ENCODE measurements at regions not wholly inside any gene's neighbourhood (a gene's known extent, or its start where the extent isn't known, plus 50 kb on each side); places are given as distances from the start of the nearest gene placed in this dataset.
"Not testable (repeated sequence)": the region's sequence is repeated elsewhere in the genome, so short reads cannot be mapped to it uniquely, and the experiment has no call there.

GRCh38 chr6:140285998-140286690 is 911.7 kb upstream of the CITED2 start:
- Mint-ChIP-seq H3K4me3 (no peak overlapping the region), H3K9me3 (peaks cover 6% of the 10 kb centered on the region), H3K27me3 (no peaks in the 10 kb centered on the region), H3K36me3 (ENCODE audit: low read depth) (no peaks in the 10 kb centered on the region), H3K4me1 (ENCODE audit: low read depth) (peaks cover 10% of the 10 kb centered on the region), H3K27ac (no peak overlapping the region)
- intact Hi-C loops (cut with micrococcal nuclease), result no loop called here

GRCh38 chr6:140285471-140285870 is 911.0 kb upstream of the CITED2 start:
- intact Hi-C loops (cut with micrococcal nuclease), result no loop called here
- H3K4me1 Mint-ChIP-seq (ENCODE audit: low read depth), result peaks cover 10% of the 10 kb centered on the region
- H3K9me3 Mint-ChIP-seq, result no peaks in the 10 kb centered on the region

GRCh38 chr6:140284871-140285270 is 910.4 kb upstream of the CITED2 start:
- Mint-ChIP-seq H3K4me1 (ENCODE audit: low read depth) (peaks cover 8% of the 10 kb centered on the region), H3K9me3 (no peaks in the 10 kb centered on the region), H3K4me3 (no peak overlapping the region), H3K27ac (no peak overlapping the region), H3K27me3 (no peaks in the 10 kb centered on the region), H3K36me3 (ENCODE audit: low read depth) (no peaks in the 10 kb centered on the region)
- intact Hi-C loops (cut with micrococcal nuclease), result no loop called here

More at GRCh38 chr6:140285471-140285870, 911.0 kb upstream of the CITED2 start:
- Mint-ChIP-seq H3K4me3 (no peak overlapping the region), H3K27me3 (no peaks in the 10 kb centered on the region), H3K27ac (no peak overlapping the region), H3K36me3 (ENCODE audit: low read depth) (no peaks in the 10 kb centered on the region)

DNA sequence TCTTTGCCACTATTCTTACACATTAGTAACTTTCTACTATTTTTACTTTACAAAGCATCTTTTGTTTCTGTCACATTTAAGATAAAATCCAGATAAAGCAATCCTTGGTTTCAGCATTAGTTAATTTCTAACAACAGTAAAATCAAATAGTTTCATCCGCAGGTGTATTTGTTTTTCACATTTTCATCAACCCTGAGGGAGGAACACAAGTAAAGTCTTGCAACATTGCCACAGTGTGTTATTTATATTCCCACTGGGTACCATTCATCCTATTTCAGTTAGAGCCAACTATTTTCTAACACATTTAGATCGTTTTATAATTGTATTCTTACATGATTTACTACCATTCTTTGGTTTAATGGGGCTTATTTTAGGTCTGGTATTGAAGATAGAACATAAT is 908.7 kb upstream of the CITED2 start:
- Mint-ChIP-seq H3K36me3 (ENCODE audit: low read depth) (no peaks in the 10 kb centered on the region), H3K27me3 (no peaks in the 10 kb centered on the region), H3K27ac (no peak overlapping the region), H3K4me1 (ENCODE audit: low read depth) (peaks cover 5% of the 10 kb centered on the region), H3K9me3 (no peaks in the 10 kb centered on the region), H3K4me3 (no peak overlapping the region)
- intact Hi-C loops (cut with micrococcal nuclease), result no loop called here

- no peak overlapping the region for H3K4me3 Mint-ChIP-seq
Measured at GRCh38 chr6:140281767-140282166, 907.3 kb upstream of the CITED2 start.

DNA sequence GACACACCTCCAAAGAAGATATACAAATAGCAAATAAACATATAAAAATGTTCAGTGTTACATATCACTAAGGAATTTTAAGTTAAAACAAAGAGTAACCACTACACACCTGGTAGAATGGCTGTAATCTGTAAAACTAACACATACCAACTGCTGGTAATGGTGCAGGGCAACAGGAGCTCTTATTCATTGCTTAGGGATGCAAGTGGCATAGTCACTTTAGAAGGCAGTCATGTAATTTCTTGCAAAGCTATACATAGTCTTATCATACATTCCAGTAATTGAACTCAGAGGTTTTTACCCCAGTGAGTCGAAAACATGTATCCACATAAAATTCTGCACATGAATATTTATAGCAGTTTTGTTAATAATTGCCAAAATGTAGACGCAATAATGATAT is 906.8 kb upstream of the CITED2 start:
- no peak overlapping the region for H3K27ac Mint-ChIP-seq
- H3K9me3 Mint-ChIP-seq, result no peaks in the 10 kb centered on the region
- H3K27me3 Mint-ChIP-seq, result no peaks in the 10 kb centered on the region
- H3K4me3 Mint-ChIP-seq, result no peak overlapping the region
- no peaks in the 10 kb centered on the region for H3K4me1 Mint-ChIP-seq (ENCODE audit: low read depth)
- no peaks in the 10 kb centered on the region for H3K36me3 Mint-ChIP-seq (ENCODE audit: low read depth)
- intact Hi-C loops (cut with micrococcal nuclease), result no loop called here

More at GRCh38 chr6:140281767-140282166, 907.3 kb upstream of the CITED2 start:
- intact Hi-C loops (cut with micrococcal nuclease), result no loop called here
- Mint-ChIP-seq H3K9me3 (no peaks in the 10 kb centered on the region), H3K27me3 (no peaks in the 10 kb centered on the region), H3K36me3 (ENCODE audit: low read depth) (no peaks in the 10 kb centered on the region), H3K27ac (no peak overlapping the region), H3K4me1 (ENCODE audit: low read depth) (no peaks in the 10 kb centered on the region)

DNA sequence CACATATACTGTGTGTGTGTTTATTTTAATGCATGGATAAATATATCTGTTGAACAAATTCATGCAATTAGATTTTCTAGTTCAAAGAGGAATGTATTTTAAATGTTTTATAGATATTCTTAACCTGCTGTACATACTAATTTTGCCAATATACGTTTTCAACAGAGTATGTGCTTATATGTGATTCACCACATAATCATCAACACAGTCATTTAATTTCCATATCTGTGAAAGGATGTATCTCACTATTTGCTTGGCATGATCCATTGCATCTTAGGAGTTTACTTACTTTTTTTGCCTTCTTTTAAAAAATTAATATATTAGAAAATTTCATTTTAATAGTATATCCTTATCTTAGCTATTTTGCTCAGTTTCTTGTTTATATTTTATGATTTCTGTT is 902.3 kb upstream of the CITED2 start:
- Mint-ChIP-seq H3K4me3 (no peak overlapping the region), H3K27me3 (no peaks in the 10 kb centered on the region), H3K36me3 (ENCODE audit: low read depth) (no peaks in the 10 kb centered on the region), H3K27ac (no peak overlapping the region), H3K9me3 (no peaks in the 10 kb centered on the region), H3K4me1 (ENCODE audit: low read depth) (peaks cover 6% of the 10 kb centered on the region)
- intact Hi-C loops (cut with micrococcal nuclease), result no loop called here

GRCh38 chr6:140276133-140276532 is 901.7 kb upstream of the CITED2 start:
- Mint-ChIP-seq H3K4me3 (no peak overlapping the region), H3K4me1 (ENCODE audit: low read depth) (peaks cover 7% of the 10 kb centered on the region), H3K36me3 (ENCODE audit: low read depth) (no peaks in the 10 kb centered on the region), H3K27ac (no peak overlapping the region), H3K27me3 (no peaks in the 10 kb centered on the region), H3K9me3 (no peaks in the 10 kb centered on the region)
- intact Hi-C loops (cut with micrococcal nuclease), result no loop called here

DNA sequence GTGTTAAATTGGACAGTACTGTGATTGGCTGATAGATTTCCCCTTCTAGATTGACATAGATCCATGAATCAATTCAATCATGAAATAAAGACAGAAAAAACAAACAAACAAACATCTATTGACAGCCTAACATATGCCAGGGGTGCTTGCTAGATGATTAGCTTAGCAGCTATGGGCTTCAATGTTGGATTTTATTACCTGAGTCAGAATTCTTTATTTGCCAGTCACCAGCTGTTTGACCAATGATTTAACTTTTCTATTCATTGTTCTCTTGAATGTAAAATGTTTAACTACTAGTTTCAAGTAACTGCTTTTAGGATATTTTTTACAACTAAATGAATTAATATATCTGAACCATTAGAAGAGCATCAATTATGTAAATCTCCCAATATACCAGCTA is 901.3 kb upstream of the CITED2 start:
- H3K4me1 Mint-ChIP-seq (ENCODE audit: low read depth), result peaks cover 7% of the 10 kb centered on the region
- no peak overlapping the region for H3K27ac Mint-ChIP-seq
- no peak overlapping the region for H3K4me3 Mint-ChIP-seq
- no peaks in the 10 kb centered on the region for H3K9me3 Mint-ChIP-seq
- no peaks in the 10 kb centered on the region for H3K27me3 Mint-ChIP-seq
- H3K36me3 Mint-ChIP-seq (ENCODE audit: low read depth), result no peaks in the 10 kb centered on the region
- intact Hi-C loops (cut with micrococcal nuclease), result no loop called here

DNA sequence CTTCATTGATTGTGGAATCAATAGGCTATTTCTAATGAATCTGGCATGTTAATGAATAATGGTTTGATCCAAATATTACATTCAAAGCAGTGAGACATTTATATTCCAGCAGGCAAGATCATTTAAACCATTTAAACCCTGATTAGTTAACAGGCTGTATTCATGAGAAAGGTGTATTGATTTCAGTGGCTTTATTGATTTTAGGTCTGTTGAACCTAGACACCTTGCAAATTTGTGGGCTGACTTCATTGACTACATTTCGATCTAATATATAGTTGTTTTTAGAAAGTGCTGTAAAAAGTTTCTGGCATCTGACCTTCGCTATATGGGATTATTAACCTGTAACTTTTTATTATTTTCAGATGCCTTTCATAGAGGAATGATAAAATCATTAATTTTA is 900.1 kb upstream of the CITED2 start:
- peaks cover 17% of the 10 kb centered on the region for H3K4me1 Mint-ChIP-seq (ENCODE audit: low read depth)
- H3K36me3 Mint-ChIP-seq (ENCODE audit: low read depth), result no peaks in the 10 kb centered on the region
- H3K27me3 Mint-ChIP-seq, result no peaks in the 10 kb centered on the region
- no peaks in the 10 kb centered on the region for H3K9me3 Mint-ChIP-seq
- no peak overlapping the region for H3K4me3 Mint-ChIP-seq
- intact Hi-C loops (cut with micrococcal nuclease), result no loop called here
- no peak overlapping the region for H3K27ac Mint-ChIP-seq

DNA sequence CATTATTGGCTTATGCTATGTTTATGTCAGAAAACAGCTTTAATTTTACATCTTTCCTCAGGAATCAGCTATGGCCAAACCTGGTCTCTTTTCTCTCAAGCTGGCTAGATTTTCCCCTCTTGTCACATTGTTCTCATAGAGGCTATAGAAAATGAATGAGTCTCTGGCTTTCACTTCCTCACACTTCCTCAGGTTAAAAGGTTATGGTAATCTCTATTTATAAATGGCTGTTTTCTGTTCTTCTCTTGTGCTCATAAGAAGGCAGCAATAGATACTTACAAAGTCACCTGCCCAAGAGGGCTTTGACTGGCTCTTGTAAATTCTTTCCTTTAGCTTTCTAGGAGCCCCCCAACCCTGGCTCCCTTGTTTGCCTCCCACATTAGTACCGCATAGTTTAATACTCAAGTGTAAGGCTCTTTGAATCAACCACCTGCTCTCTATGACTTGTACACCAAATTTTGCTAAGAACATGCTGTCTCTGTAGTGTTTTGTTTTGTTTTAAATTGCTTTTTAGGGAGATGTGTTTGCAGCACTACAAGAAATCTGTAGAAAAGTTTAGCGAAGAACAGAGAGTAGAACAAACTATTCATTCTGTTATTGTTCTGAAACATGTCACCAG is 897.4 kb upstream of the CITED2 start:
- Mint-ChIP-seq H3K27me3 (no peaks in the 10 kb centered on the region), H3K9me3 (peaks cover 8% of the 10 kb centered on the region), H3K4me1 (ENCODE audit: low read depth) (peaks cover 17% of the 10 kb centered on the region), H3K27ac (no peak overlapping the region), H3K4me3 (no peak overlapping the region), H3K36me3 (ENCODE audit: low read depth) (no peaks in the 10 kb centered on the region)
- intact Hi-C loops (cut with micrococcal nuclease), result no loop called here

DNA sequence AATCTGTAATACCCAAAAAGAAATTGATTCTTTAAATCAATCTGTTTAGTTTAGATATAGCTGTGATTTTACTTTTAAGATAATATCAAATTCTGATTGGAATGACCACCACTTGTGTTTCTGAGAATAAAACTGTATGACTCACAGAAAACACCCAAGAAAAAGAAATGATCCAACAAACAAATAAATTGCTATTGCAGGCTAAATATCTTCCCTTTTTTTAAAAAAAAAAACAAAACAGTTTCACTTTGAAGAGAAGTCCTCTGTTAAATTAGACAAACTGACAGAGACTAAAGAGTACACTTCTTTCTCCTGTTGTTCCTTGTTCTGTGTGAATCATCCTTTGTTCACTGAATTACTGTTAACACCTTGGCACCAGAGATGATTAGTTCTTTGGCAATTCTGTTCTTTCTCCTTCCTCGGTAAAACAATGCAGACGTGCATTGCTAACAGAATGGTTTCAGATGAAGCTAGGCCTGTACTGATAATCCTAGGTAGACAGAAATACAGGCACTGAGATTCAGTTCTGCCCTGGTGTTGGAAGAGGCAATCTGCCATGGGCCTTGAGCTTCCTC is 895.2 kb upstream of the CITED2 start:
- Mint-ChIP-seq H3K36me3 (ENCODE audit: low read depth) (no peaks in the 10 kb centered on the region), H3K27ac (peak overlapping the region; percentile 82), H3K4me3 (no peak overlapping the region), H3K9me3 (peaks cover 8% of the 10 kb centered on the region), H3K27me3 (no peaks in the 10 kb centered on the region), H3K4me1 (ENCODE audit: low read depth) (peaks cover 17% of the 10 kb centered on the region)
- intact Hi-C loops (cut with micrococcal nuclease), result no loop called here

- Mint-ChIP-seq H3K4me3 (no peak overlapping the region), H3K4me1 (ENCODE audit: low read depth) (peaks cover 6% of the 10 kb centered on the region), H3K9me3 (peaks cover 37% of the 10 kb centered on the region), H3K27ac (no peak overlapping the region), H3K27me3 (peaks cover 2% of the 10 kb centered on the region), H3K36me3 (ENCODE audit: low read depth) (no peaks in the 10 kb centered on the region)
- intact Hi-C loops (cut with micrococcal nuclease), result no loop called here
Measured at GRCh38 chr6:140264431-140264830, 890.0 kb upstream of the CITED2 start.

- H3K4me3 Mint-ChIP-seq; H3K36me3 Mint-ChIP-seq (ENCODE audit: low read depth); H3K4me1 Mint-ChIP-seq (ENCODE audit: low read depth); intact Hi-C loops (cut with micrococcal nuclease); H3K27me3 Mint-ChIP-seq; H3K27ac Mint-ChIP-seq: not testable (repeated sequence)
- H3K9me3 Mint-ChIP-seq, result peaks cover 40% of the 10 kb centered on the region
Measured at GRCh38 chr6:140258302-140258701, 883.9 kb upstream of the CITED2 start.

Measured in dendritic cell treated with granulocyte-macrophage colony-stimulating factor and Interleukin-4, amounts not matched to agents 40 ng/mL and 50 ng/mL, for 4 days (primary cell).